ENCODE measurements at regions not wholly inside any gene's neighbourhood (a gene's known extent, or its start where the extent isn't known, plus 50 kb on each side); places are given as distances from the start of the nearest gene placed in this dataset.
"Not testable (repeated sequence)": the region's sequence is repeated elsewhere in the genome, so short reads cannot be mapped to it uniquely, and the experiment has no call there.

GRCh38 chr10:46645110-46645509, 66.2 kb downstream of the SYT15 start:
- not testable (repeated sequence) for DNase-seq

- DNase-seq: not testable (repeated sequence)
Measured at GRCh38 chr10:46646132-46646531, 67.2 kb downstream of the SYT15 start.

GRCh38 chr10:46650967-46651366, 72.0 kb downstream of the SYT15 start:
- not testable (repeated sequence) for DNase-seq

GRCh38 chr10:46657437-46657836, 78.5 kb downstream of the SYT15 start:
- DNase-seq: not testable (repeated sequence)

- not testable (repeated sequence) for DNase-seq
Measured at GRCh38 chr10:46660027-46660834, 81.3 kb downstream of the SYT15 start.

- not testable (repeated sequence) for DNase-seq
Measured at GRCh38 chr10:46660835-46661164, 81.9 kb downstream of the SYT15 start.

- not testable (repeated sequence) for DNase-seq
Measured at GRCh38 chr10:46665536-46665935, 86.6 kb downstream of the SYT15 start.

- not testable (repeated sequence) for DNase-seq
Measured at GRCh38 chr10:46668357-46668997, 89.5 kb downstream of the SYT15 start.

- not testable (repeated sequence) for DNase-seq
Measured at GRCh38 chr10:46677836-46678435, 99.0 kb downstream of the SYT15 start.

GRCh38 chr10:46691397-46691796, 112.5 kb downstream of the SYT15 start:
- DNase-seq: not testable (repeated sequence)

GRCh38 chr10:46693218-46693617, 114.3 kb downstream of the SYT15 start:
- DNase-seq: not testable (repeated sequence)

- peak; percentile 59 for DNase-seq
Measured at GRCh38 chr10:46717264-46717663, 138.3 kb downstream of the SYT15 start.

- not testable (repeated sequence) for DNase-seq
Measured at GRCh38 chr10:46718014-46718413, 139.1 kb downstream of the SYT15 start.

- not testable (repeated sequence) for DNase-seq
Measured at GRCh38 chr10:46720386-46720785, 141.5 kb downstream of the SYT15 start.

- DNase-seq: not testable (repeated sequence)
Measured at GRCh38 chr10:46720811-46721518, 142.0 kb downstream of the SYT15 start.

GRCh38 chr10:46724258-46724657, 145.3 kb downstream of the SYT15 start:
- DNase-seq: not testable (repeated sequence)

- not testable (repeated sequence) for DNase-seq
Measured at GRCh38 chr10:46728359-46728758, 149.4 kb downstream of the SYT15 start.

GRCh38 chr10:46730729-46731128, 151.8 kb downstream of the SYT15 start:
- not testable (repeated sequence) for DNase-seq

- DNase-seq: not testable (repeated sequence)
Measured at GRCh38 chr10:46733635-46734261, 154.8 kb downstream of the SYT15 start.

- DNase-seq: not testable (repeated sequence)
Measured at GRCh38 chr10:46734262-46734642, 155.3 kb downstream of the SYT15 start.

GRCh38 chr10:46739919-46740318, 161.0 kb downstream of the SYT15 start:
- DNase-seq: not testable (repeated sequence)

GRCh38 chr10:46740368-46740767, 161.4 kb downstream of the SYT15 start:
- DNase-seq: not testable (repeated sequence)

GRCh38 chr10:46749003-46749402, 162.2 kb upstream of the PTPN20 start:
- not testable (repeated sequence) for DNase-seq
